HUDEP-2 (cell line): ENCODE measurements at regions not wholly inside any gene's neighbourhood (a gene's known extent, or its start where the extent isn't known, plus 50 kb on each side); places are given as distances from the start of the nearest gene placed in this dataset.
"Not testable (repeated sequence)": the region's sequence is repeated elsewhere in the genome, so short reads cannot be mapped to it uniquely, and the experiment has no call there.

Source experiments
- DNase-seq, 76 experiments: peaks; one replicate each; lab custom pipeline; 2025; ENCODE audit not compliant: unreplicated experiment in 76 of 76; lab: John Stamatoyannopoulos, UW

DNA sequence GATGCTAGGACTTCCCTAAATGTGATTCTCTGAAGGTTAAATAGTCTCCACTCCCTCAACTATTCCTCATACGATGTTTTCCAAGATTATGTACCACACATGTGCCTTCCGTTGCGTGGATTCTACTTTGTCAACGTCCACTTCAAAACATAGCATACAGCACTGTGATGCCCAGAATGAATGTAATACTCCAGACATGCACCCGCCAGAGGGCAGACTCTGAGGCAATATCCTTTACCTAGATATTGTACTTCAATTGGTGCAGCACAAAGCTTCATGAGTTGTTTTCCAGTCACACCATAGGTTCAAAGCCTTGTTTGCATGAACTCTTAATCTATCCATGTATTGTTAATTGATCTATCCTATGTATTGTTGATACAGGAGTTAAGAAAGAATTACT, 201.0 kb upstream of the NABP1 start:
- peak in 1 of 76 experiments; percentile 3 for DNase-seq

DNA sequence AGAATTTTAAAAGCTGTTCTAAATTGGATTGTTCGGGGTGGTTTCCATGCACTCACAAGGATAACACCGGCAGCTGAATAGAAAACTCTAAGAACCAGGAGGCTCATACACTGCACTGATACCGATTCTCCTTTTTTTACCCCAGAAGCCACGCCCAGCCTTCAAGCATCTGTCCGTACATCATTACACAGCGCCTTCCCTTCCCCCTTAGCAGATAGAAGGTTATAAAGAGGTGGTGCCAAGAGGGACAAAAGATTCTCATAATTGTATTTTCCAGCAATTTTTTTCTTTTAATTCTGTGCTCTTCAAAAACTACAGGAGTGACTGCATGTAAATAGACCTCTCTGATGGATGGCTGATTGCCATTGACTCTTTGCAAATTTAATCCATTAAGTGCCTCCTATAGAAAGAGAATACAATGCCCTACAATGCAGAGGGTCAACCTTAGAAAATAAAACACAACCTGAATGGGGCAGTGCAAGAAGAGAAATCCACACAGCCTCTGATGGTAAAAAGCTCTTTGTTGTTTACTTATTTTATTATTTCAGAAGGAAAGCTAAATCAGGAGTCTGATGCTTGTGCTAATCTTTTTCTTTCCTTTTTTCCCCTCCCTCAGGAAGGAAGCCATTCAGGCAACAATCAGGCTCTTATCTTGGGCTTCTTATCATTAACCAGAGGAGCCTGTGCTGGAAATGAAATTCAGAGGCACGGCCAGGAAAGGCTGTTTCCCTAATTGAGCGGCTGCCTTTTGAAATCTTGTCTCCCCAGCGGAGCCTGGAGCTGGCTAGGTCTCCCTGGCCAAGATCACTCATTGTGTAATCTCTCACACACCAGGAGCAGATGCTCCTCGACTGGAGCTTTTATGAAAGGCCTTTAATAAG, 198.9 kb upstream of the NABP1 start:
- DNase-seq, result no peak

DNA sequence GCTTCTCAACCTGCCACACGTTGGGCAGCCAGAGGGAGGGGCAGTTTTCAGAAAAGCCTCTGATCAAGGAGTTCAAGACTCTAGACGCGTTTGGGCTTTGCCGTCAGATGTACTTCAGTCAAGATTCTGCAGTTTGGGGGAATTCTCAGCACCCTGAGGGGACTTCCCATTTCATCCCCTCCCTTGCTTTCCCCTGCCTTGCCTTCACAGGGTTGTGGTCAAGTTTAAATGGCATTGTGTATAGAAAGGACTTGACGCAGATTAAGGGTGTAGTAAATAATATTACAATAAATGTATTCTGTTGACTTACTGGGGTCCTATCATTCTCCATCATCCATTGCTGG, 198.3 kb upstream of the NABP1 start:
- no peak for DNase-seq

GRCh38 chr2:191481305-191482070, 196.4 kb upstream of the NABP1 start:
- DNase-seq, result no peak

DNA sequence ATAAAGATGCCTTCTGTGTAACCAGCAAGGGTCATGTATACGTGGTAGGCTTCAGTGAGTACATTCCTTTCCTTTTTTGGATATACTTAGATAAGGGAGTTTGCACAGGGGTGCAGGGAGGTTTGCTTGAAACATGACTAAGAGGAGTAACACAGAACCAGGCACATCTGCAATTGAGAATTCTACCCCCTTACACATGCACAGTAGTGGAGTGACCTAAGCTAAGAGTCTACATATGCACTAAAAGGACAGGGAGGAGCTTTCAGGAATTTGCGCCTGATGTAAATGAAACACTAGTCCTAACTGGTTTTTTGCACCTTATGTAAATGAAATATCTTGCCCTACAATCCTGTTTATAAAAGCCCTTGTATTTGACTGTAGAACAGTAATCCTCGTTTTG, 194.8 kb upstream of the NABP1 start:
- DNase-seq, result no peak

- no peak for DNase-seq
Observed at GRCh38 chr2:191486584-191487320, 191.2 kb upstream of the NABP1 start.

DNA sequence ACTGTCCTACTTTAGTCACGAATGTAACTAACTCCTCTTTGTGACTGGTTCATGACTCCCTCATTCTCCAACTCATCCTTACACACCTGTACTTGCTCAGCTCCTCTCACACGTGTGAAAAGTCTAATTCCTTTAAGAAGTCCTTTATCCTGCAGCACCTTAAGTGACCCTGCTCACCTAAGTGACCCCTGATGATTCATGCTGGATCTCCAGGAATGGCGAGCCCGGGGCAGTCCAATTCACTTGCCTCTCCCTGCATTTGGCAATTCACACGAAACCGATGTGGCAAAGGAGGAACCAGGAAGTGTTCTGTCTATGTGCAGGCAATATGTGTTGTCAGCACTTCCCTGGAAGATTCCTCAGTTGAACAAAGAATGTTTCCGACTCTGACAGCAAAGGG, 189.8 kb upstream of the NABP1 start:
- DNase-seq, result no peak

DNA sequence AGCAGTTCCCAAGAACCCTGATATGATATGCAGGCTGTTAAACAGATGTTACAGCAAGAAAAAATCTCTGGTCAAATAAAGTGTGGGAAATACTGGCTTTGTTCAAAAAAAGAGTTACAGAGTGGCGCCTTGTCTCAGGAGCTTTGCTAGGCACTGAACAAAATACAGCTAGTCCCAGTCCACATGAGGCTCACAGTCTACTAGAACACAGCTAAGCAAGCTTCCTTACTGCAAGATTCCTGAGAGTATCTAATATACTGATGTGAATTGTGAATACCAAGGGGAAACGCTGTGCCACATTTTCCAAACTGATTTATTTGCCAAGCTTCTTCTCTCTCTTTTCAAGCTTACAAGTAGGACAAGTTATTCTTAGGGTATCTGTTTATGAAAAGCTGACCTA, 188.8 kb upstream of the NABP1 start:
- DNase-seq, result no peak

GRCh38 chr2:191496838-191497237, 181.1 kb upstream of the NABP1 start:
- DNase-seq, result no peak

DNA sequence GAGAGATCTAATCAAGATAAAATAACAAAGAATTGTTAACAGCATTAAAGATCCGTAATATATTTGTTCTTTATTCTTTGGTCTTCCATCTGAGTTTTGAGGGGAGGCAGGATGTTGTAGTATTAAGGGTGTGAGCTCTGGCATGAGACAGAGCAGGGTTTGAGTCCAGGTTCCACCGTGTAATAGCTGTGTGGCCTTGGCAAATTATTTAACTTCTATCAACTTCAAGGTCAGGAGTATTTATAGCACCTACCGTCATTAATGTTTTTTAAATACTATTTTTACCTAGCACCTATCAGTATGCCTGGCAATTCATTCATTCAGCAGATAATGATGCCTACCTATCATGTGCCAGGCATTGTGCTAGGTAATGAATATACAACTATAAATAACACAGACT, 180.1 kb upstream of the NABP1 start:
- DNase-seq, result no peak

- no peak for DNase-seq
Observed at GRCh38 chr2:191499050-191499449, 178.9 kb upstream of the NABP1 start.

DNA sequence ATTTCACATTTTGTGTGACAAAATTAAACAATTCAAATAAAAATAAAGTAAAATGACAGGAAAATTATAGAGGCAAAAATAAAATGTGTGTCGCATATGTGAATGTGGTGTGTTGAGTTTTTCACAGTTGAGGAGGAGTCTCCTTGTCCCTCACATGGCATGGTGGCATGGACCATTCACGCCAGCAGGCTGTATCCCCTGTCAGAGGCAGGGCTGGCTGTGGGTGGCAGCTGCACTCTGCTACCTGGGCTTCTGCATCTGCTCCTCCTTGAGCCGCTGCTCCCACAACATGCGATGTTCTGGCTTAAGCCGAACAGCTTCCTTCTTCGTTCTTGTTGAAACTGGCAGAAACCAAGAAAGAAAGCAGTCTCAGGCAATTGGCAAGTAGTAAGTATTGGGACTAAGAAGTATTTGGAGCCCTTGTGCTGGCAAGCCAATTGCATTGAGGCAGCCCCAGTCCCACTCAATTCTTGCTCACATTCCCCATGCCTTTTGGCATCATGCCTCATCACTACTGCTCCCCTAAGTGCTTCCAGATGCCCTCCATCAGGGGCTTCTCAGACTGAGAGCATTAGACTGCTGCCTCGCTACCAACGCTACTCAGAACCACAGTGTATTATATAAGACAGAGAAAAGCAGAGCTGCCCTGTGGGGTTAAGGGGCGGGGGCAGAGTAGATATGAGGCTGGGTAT, 177.9 kb upstream of the NABP1 start:
- DNase-seq, result no peak

DNA sequence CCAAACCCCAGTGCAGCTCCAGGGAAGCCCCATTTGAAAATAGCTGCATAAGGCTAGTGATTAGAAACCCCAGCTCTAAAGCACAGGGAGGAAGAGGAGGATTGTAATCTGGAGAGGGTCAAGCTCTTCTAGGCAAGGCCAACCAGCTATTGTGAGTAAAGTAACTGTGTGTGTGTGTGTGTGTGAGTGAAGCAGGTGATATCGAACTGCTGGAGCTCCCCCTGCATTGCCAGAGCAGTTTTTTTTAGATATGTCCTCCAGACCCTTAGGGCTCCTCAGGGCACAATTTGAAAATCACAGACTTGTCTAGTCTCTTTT, 177.4 kb upstream of the NABP1 start:
- DNase-seq, result no peak

DNA sequence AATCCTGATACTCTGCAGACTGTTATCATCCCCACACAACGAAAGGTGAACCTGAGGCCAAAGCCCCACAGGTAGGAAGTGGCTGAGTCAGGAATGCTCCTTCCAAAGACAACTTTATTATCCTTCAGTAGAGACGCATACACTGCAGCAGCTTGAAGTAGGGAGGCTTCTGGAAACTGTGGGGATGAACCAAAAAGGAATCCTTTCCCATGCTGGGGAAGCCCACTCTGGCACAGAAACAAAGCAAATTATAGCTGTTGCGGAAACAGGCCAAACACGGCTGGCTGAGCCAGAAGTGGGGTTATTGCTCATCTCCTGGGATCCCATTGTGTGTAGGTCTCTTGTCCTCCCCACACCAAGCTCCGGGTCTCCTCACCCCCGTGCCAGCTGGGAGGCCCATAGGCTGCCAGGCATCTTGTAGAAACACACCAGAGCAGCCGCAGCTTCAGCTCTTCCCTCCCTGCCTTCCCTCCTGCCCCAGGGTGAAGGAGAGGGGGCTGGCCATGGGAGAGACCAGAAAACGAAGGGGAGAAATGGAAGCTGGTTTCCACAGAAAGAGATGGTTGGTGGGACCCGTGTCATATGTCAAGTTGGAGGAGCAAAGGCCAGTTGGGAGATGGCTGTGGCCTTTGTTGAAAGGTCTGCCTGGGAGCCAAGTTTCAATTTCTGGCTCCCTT, 176.9 kb upstream of the NABP1 start:
- no peak for DNase-seq

DNA sequence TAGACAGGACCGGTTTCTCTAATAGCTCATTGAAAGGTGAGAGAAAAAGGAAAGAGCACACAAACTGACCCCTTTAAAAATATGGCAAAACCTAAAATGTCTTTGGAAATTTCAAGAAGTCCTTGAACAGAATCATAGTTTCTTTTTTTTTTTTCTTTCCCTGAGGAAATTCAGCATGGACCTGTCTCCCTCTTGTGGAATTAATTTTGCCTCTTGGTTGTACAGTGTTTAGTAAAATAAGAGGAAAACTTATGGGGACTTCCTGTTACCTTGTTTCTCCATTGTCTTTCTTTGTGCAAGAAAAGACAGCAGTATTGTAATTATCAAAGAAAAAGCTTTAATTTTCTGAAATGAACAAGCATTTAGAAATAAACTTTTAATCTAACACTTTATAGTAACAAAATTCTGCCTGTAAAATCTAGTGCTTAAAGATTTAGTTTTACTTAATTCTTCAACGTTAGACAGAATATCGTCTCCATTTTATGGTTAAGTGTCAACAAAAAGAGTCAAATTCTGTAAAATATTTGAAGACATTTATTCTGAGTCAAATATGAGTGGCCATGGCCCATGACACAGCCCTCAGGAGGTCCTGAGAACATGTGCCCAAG, 176.3 kb upstream of the NABP1 start:
- no peak for DNase-seq

- no peak for DNase-seq
Observed at GRCh38 chr2:191506515-191506914, 171.4 kb upstream of the NABP1 start.

GRCh38 chr2:191507252-191507853, 170.6 kb upstream of the NABP1 start:
- DNase-seq, result not testable (repeated sequence)

GRCh38 chr2:191508738-191509137, 169.2 kb upstream of the NABP1 start:
- DNase-seq, result no peak

DNA sequence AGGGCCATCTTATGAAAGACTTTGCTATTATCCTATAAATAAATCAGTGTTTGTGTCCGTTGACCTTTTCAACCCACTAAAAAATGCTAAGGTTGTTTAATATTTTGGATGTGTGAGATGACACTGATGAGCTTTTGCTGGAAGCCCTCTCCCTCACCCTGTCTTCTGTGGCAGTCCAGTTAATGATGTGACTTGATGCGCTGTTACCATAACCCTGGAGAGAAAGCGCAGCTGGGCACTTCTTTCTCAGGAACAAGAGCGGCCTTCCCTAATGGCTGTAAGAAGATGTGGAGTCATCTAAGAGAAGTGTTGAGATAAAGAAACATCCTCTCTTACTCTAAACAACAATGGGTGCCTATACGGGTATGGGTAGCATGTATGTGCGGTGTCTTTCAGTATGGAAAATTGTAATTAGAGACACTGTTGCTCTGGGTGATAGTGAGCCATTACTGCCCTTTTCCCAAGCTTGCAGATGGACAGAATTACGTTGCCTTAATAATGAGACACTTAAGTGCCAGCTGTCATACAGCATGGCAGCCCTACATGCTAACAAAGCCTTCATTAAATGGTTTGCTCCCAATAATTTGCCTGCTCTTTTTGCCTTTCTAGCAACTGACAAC, 165.6 kb upstream of the NABP1 start:
- no peak for DNase-seq
